ENCODE measurements at regions not wholly inside any gene's neighbourhood (a gene's known extent, or its start where the extent isn't known, plus 50 kb on each side); places are given as distances from the start of the nearest gene placed in this dataset.

DNA sequence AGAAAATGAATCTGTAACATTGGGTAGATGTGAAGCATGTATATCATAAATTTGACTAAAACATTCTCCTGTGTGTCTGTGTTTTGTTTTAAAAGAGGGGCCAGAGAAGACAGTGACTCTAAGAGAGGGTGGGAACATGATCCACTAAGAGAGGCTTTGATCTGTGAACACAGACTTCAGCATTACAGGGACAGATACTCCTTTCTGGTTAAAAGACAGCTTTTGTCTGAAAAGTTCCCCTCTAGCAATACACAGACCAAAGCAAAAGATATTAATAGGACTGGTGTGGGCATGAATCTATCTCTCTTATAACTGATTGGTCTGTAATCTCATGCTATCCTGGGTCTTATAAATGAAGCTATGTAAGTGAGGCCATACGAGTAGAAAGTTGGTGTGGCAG is 150.9 kb downstream of the NUDT12 start:
- no peaks in the 10 kb centered on the region for H3K27me3 Mint-ChIP-seq (ENCODE audit: insufficient read depth)
- no peak for DNase-seq
- TF ChIP-seq, protein P1, sequence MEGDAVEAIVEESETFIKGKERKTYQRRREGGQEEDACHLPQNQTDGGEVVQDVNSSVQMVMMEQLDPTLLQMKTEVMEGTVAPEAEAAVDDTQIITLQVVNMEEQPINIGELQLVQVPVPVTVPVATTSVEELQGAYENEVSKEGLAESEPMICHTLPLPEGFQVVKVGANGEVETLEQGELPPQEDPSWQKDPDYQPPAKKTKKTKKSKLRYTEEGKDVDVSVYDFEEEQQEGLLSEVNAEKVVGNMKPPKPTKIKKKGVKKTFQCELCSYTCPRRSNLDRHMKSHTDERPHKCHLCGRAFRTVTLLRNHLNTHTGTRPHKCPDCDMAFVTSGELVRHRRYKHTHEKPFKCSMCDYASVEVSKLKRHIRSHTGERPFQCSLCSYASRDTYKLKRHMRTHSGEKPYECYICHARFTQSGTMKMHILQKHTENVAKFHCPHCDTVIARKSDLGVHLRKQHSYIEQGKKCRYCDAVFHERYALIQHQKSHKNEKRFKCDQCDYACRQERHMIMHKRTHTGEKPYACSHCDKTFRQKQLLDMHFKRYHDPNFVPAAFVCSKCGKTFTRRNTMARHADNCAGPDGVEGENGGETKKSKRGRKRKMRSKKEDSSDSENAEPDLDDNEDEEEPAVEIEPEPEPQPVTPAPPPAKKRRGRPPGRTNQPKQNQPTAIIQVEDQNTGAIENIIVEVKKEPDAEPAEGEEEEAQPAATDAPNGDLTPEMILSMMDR (IDR thresholded peaks at IDR 0.05): no peak
- H3K4me1 Mint-ChIP-seq (ENCODE audit: low read depth): peaks cover 42% of the 10 kb centered on the region
- no peaks in the 10 kb centered on the region for H3K9me3 Mint-ChIP-seq
- H3K27ac Mint-ChIP-seq: no peak overlapping the region
- no peak overlapping the region for H3K4me3 Mint-ChIP-seq
- H3K36me3 Mint-ChIP-seq (ENCODE audit: low read depth): no peaks in the 10 kb centered on the region; the same call in 1 of the 2 replicates

DNA sequence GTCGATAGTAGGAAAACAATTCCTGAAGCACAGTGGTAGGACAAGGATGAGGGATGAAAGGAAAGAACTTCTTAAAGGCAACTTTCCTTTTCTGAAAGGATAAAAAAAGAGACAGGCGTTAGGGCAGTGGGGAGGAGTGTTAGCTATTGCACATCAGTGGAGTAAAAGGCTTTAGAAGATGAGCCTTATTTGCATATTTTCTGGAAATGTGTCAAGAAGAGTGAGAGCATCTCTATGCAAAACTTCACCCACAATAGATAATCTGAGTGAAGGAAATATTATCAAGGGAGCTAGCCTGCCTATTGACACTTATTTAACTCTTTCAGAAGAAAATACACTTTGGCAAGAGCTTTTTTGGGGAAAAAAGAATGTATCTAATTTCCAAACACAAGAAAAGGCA is 151.6 kb downstream of the MACIR start:
- Mint-ChIP-seq H3K36me3 (ENCODE audit: low read depth) (no peaks in the 10 kb centered on the region), H3K4me3 (no peak overlapping the region), H3K27ac (no peak overlapping the region), H3K27me3 (ENCODE audit: insufficient read depth) (no peaks in the 10 kb centered on the region), H3K9me3 (no peaks in the 10 kb centered on the region), H3K4me1 (ENCODE audit: low read depth) (peaks cover 54% of the 10 kb centered on the region)
- DNase-seq: no peak
- TF ChIP-seq, protein P1 (IDR thresholded peaks at IDR 0.05): no peak

DNA sequence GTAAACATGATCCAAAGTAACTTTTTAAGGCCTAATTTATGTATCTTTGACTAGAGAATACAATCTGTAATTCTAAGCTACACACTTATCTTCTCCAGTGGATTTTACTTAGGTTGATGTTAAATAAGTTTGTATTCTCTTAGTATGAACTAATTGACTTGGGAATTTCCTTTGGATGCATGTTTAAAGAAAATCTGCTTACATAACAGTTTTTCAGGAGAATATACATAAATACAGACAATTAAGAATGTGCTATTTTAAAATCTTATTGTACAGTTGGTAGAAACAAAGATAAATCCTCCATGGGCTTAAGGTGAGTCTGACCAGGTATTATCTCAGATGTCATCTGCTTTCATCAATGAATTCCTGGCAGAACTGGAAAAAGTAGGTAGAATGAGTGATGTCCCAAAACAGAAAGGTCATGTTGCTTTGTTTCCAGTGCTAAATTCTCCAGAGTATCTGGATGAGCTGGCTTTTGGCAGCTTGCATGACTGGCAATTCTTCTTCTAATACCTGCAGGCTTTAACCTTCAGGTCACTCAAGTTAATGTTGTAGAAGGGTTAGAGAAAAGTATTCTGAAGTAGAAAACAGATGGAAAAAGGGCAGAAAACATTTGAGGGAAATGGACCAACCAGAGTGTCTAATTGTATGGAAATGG is 150.6 kb downstream of the MACIR start:
- TF ChIP-seq, protein P1 (IDR thresholded peaks at IDR 0.05): no peak
- no peak for DNase-seq
- no peaks in the 10 kb centered on the region for H3K9me3 Mint-ChIP-seq
- no peak overlapping the region for H3K4me3 Mint-ChIP-seq
- peaks cover 52% of the 10 kb centered on the region for H3K4me1 Mint-ChIP-seq (ENCODE audit: low read depth)
- H3K27ac Mint-ChIP-seq: no peak overlapping the region
- H3K36me3 Mint-ChIP-seq (ENCODE audit: low read depth): no peaks in the 10 kb centered on the region
- H3K27me3 Mint-ChIP-seq (ENCODE audit: insufficient read depth): no peaks in the 10 kb centered on the region

DNA sequence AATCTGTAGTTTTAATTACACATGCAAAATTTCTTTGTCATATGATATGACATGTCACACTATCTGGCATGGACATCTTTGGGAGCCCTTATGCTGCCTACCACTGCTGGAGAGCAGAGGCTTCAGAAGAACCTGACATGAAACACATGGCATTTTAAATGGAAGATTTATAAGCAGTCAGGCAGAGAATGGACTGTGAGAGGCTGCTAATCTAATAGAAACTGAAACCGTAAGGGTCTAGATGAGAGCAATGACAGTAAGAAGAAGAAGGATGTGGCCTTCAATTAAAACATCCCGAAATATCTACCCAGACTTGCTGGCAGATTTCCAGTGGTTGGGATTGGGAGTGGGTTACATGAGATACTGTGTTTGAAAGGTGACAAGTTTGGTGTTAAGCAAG is 149.8 kb downstream of the MACIR start:
- H3K27ac Mint-ChIP-seq: no peak overlapping the region
- H3K4me3 Mint-ChIP-seq: no peak overlapping the region
- TF ChIP-seq, protein P1 (IDR thresholded peaks at IDR 0.05): no peak
- no peaks in the 10 kb centered on the region for H3K36me3 Mint-ChIP-seq (ENCODE audit: low read depth)
- H3K27me3 Mint-ChIP-seq (ENCODE audit: insufficient read depth): no peaks in the 10 kb centered on the region
- no peak for DNase-seq
- no peaks in the 10 kb centered on the region for H3K9me3 Mint-ChIP-seq
- H3K4me1 Mint-ChIP-seq (ENCODE audit: low read depth): peaks cover 52% of the 10 kb centered on the region

DNA sequence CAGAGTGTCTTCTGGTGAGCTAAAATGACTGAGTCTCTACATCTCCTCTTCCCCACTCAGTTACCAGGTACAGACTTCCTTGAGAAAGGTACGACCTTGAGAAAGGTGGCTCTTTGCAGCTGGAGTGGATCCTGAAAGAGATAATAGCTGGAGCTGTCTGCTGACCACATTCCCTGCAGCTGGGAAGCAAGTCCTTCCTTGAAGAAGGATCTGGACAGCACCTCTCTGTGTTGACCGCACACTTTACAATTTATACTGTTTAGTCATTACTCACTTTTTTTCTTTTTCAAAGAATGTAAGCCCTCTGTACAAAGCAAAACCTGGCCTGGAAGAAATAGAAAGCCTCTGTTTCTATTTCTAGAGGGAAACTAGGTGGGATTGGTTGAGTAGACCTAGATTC is 148.8 kb downstream of the MACIR start:
- Mint-ChIP-seq H3K9me3 (no peaks in the 10 kb centered on the region), H3K27me3 (ENCODE audit: insufficient read depth) (no peaks in the 10 kb centered on the region), H3K4me1 (ENCODE audit: low read depth) (peaks cover 52% of the 10 kb centered on the region), H3K27ac (peak overlapping the region; percentile 32), H3K36me3 (ENCODE audit: low read depth) (no peaks in the 10 kb centered on the region), H3K4me3 (no peak overlapping the region)
- TF ChIP-seq, protein P1 (IDR thresholded peaks at IDR 0.05): no peak
- DNase-seq: peak; percentile 63
